KG1 (cell line): ENCODE measurements at regions not wholly inside any gene's neighbourhood (a gene's known extent, or its start where the extent isn't known, plus 50 kb on each side); places are given as distances from the start of the nearest gene placed in this dataset.

ENCODE experiments used
- DNase-seq: peaks from one replicate; lab custom pipeline; 2025; lab: John Stamatoyannopoulos, UW

- no peak for DNase-seq
Measured at GRCh38 chr12:24473097-24473496, 475.8 kb downstream of the BCAT1 start.

DNA sequence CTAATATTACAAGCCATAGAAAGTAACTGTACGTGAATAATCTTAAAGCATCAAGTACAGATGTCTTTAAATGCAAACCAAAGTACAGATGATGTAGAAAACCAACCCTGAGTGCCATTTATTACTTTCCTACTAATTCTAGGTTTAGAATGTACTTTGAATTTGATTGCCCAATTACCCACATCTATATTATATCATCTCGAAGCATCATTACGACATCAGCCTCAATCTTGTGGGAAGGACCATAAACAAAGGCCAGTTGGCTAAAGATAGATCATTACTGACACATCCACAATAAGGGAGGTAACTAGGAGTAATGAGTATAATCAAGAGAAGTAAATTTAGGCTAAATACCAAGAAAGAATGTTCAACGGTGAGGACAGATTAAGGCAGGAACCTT, 478.9 kb downstream of the BCAT1 start:
- DNase-seq: no peak

- no peak for DNase-seq
Measured at GRCh38 chr12:24469089-24469488, 479.8 kb downstream of the BCAT1 start.

DNA sequence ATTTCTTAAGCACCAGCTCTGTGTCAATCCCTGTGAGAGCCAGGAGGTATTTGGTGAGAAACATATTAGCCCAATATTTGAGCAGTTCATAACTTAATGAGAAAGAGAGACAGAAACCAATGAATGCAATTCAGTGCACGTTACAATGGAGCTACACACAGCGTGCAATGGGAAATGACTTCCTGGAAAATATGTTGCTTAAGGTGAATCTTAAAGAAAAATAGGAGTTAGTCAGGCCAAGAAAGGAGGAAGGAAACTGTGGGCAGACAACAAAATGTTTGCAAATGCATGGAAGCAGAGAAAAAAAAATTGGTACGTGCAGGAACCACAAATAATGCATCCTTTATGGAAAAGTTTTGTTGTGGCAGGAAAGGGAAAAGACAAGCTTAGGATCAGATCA, 481.7 kb downstream of the BCAT1 start:
- DNase-seq: no peak

DNA sequence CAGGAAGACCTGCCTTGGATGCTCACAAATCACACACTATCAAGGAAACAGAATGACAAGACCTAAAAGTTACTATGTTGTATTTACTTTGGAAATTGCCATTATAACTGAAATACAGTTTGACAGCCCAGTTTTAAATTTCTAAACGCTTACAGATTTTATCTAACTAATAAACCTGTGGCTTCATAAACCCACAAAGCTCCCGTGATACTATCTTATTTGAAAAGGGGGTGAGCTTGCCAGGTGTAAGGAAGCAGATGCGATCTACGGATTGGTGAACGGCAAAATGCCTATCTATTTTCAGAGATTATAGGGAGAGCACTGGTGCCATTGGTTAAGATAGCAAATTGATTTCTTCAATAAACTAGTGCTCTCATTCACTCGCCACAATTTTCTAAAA, 485.5 kb downstream of the BCAT1 start:
- DNase-seq: no peak

DNA sequence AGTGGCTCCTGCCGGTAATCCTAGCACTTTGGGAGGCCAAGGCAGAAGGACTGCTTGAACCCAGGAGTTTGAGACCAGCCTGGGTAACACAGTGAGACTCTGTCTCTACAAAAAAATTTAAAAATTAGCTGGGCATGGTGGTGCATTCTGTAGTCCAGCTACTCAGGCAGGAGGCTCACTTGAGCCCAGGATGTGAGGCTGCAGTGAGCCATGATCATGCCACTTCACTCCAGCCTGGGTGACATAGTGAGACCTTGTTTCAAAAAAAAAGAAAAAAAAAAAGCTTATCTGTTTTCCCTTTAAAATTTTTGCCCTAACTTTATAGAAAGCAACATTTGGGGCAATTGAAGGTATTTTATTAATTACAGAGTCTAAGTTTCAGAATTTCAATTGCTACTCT, 486.0 kb downstream of the BCAT1 start:
- DNase-seq: no peak

DNA sequence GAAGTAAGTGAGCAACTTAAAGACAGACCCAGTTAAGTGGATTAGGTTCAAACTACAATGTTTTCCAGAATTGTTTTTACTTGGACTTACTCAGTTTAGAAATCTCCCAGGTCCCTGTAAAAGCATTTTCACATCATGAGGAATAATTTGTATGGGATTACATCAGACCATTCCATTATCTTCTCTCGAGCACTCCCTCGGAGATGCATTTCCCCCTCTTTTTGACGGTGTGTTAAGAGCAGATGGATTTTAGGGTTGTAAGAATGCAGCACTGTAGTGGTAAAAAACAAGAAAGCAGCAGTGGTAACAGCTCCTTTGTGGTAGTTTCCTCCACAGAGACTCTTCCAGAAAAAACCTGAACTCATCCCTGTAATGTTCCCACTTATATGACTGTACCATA, 488.4 kb downstream of the BCAT1 start:
- DNase-seq: no peak

GRCh38 chr12:24460099-24460498, 488.8 kb downstream of the BCAT1 start:
- no peak for DNase-seq

DNA sequence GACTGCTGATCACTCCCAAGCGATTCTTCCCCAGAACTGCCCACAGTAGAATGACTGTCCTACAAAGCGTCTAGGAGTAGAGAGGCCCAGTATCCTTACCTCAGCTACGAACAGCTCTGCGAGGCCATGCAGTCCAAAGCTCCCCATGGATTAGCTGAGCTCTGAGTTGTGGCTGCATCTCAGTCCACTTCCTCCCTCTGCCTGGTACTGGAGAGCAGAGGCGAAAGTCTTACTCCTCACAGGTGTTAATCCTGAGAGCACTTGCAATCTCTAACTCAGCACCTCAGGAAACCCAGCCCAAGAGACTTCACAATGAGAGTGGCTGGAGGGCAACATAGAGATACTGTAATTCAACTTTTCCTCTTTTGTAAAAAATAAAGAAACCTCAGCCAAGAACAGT, 493.1 kb downstream of the BCAT1 start:
- DNase-seq: no peak

DNA sequence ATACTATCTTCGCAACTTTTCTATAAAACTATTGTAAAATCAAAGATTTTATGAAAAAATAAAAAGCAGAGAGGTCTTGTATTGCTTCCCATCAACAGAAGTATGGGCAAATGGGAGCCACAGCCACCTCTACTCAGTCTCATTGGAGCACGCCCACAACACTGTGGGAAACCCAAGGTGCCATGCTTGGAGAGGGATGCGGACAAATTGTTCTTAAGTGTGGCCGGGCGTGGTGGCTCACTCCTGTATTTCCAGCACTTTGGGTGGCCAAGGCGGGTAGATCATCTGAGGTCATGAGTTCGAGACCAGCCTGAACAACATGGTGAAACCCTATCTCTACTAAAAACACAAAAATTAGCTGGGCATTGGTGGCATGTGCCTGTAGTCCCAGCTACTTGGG, 498.2 kb upstream of the SOX5 start:
- no peak for DNase-seq

GRCh38 chr12:24446287-24446686, 496.8 kb upstream of the SOX5 start:
- DNase-seq: no peak

GRCh38 chr12:24444634-24445033, 495.2 kb upstream of the SOX5 start:
- no peak for DNase-seq

DNA sequence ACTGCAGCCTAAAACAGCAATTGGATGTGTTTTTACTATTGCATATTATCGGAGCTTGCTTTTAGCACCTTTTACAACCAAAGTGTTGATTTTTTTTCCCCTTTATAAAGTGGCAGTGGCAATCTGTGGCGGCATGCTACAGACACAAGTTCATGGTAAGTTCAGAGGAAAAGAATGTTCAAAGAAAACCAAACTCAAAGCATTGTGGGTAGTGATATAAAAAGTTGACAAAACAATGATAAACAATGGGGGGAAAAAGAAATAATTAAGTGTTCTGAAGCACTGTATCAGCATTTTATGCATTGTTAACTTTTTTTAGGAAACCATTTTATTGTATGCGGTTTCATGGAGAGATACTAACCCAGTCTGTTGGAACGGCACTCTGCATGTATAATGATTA, 492.0 kb upstream of the SOX5 start:
- DNase-seq: no peak

- DNase-seq: no peak
Measured at GRCh38 chr12:24436667-24437066, 487.2 kb upstream of the SOX5 start.

DNA sequence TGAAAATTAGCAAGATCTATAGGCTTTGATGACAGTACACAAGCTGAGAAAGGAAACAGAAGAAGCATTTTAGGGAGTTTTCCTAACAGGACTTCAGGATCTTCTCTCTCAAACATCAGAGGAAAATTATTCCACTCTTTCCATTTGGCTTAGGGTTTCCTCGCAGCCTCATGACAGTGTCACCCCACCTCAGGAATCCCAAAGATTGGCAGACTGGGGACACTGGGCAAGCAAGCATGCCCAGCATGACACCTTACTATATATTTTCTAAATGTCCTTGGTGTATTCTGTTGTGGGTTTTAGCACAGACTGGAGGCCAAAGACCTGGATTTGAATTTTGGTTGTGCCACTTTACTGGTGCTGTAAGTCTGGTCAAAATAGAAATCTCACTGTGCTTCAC, 482.4 kb upstream of the SOX5 start:
- no peak for DNase-seq

GRCh38 chr12:24427776-24428175, 478.3 kb upstream of the SOX5 start:
- DNase-seq: no peak

DNA sequence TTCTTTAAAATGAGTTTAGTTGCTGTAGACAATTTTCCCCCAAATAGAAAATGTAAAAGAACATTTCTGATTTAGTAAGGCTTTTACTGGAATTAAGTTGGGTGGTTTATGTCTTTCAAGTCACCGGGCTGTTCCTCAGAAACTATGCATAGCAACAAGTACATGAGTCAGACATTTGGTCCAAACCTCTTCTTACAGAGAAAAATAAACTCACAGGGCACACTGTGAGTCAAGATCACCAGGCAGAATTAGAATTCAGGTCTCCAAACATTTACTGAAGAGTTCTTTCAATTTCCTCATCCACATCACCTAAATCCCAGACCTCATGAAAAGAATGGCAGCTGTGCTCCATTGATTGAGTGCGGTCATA, 476.1 kb upstream of the SOX5 start:
- no peak for DNase-seq

DNA sequence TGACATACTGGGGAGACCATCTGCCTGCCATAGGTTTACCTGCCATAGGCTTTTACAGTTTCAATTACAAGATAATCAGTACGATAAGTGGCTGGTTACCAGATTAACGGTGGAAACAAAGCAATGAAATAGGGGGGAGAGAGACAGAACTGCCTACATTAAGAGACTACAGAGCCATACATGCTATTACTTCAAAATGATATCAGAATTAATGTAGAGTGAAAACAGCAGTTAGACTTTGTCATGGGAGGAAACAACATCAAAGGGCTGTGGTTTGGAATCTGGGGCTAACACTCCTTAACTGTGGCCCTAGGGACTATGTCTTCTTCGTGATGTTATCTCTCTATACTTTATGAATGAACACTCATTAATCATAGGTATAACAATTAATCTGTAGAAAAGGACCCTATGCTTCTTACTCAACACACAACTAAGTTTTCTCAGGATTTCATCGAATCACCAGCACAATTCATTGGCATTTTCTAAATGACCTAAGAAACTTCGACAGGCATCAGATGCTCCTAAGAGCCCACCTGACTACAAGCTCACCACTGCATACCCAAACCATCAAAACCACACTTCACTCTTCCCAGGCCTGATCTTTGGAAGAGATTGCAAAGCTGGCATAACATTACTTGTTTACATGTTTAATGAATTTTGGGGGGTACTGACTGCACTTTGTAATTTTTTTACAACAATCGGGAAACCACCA, 475.6 kb upstream of the SOX5 start:
- DNase-seq: no peak

GRCh38 chr12:24424376-24424775, 474.9 kb upstream of the SOX5 start:
- DNase-seq: no peak

DNA sequence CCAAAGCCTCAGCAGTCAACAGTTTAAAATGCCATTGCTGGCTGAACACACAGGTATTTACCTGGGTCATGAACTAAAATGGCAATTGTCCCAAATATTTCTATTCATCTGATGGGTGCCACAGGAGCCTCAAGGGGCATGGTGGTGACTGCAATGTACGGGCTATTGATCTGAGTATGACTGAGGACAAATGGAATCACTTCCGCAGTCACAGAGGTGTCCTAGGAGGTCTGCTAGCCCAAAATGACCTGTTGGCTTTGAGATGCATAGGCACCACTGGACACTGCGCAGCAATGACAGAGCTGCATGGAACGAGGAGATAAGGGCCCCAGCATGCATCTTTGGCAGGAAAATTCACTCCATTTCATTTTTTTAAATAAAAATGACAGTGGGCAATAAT, 474.1 kb upstream of the SOX5 start:
- no peak for DNase-seq

- no peak for DNase-seq
Measured at GRCh38 chr12:24421759-24422158, 472.3 kb upstream of the SOX5 start.

- no peak for DNase-seq
Measured at GRCh38 chr12:24418157-24418556, 468.7 kb upstream of the SOX5 start.

GRCh38 chr12:24416423-24417109, 467.1 kb upstream of the SOX5 start:
- no peak for DNase-seq

DNA sequence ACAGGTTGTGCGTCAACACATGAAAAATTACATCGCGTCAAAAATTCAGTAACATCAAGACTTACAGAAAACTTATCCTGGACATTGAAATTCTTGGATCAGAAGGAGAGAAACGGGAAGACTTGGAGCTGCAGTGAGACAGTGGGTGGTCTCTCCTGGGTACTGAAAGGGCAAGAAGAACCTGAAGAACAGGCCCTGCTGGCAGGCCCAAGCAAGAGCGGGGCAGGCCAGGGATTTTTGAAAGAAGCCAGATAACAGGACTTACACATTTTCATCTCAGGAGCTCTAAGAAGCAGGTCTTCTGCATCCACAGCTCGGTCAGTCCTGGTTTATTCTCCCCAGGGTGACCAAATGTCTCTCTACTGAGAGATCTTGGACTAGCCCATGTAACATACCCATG, 466.5 kb upstream of the SOX5 start:
- no peak for DNase-seq
